ENCODE measurements at regions not wholly inside any gene's neighbourhood (a gene's known extent, or its start where the extent isn't known, plus 50 kb on each side); places are given as distances from the start of the nearest gene placed in this dataset.
"Not testable (repeated sequence)": the region's sequence is repeated elsewhere in the genome, so short reads cannot be mapped to it uniquely, and the experiment has no call there.

DNA sequence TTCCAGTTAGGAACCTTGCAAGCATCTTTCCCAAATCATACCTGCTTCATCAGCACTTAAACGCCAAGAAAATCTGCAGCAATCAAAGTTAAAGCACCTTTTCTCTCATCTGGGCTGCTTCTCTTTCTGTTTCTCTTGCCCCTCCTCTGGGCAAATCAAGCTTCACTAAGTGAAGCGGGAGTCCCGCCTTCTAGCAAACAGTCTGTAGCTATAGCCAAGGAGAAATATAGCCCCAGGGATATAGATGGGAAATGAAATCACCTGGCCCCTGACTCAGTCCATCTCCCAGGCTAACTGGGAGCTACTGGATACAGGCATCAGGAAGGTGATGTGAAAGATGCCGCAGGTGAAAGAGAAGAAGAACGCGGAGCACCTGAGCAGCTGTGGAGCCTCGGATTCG lies 481.9 kb downstream of the C6orf118 start:
- DNase-seq (ENCODE audit: low read depth) = no peak

GRCh38 chr6:164826831-164827468 lies 482.5 kb downstream of the C6orf118 start:
- no peak for DNase-seq (ENCODE audit: low read depth)

- no peak for DNase-seq (ENCODE audit: low read depth)
Measured at GRCh38 chr6:164825386-164825785, 484.0 kb downstream of the C6orf118 start.

GRCh38 chr6:164817662-164818061 lies 491.7 kb downstream of the C6orf118 start:
- DNase-seq (ENCODE audit: low read depth) = no peak

GRCh38 chr6:164812706-164813105 lies 496.7 kb downstream of the C6orf118 start:
- no peak for DNase-seq (ENCODE audit: low read depth)

- no peak for DNase-seq (ENCODE audit: low read depth)
Measured at GRCh38 chr6:164807125-164807524, 502.3 kb downstream of the C6orf118 start.

- no peak for DNase-seq (ENCODE audit: low read depth)
Measured at GRCh38 chr6:164795056-164795815, 514.2 kb downstream of the C6orf118 start.

DNA sequence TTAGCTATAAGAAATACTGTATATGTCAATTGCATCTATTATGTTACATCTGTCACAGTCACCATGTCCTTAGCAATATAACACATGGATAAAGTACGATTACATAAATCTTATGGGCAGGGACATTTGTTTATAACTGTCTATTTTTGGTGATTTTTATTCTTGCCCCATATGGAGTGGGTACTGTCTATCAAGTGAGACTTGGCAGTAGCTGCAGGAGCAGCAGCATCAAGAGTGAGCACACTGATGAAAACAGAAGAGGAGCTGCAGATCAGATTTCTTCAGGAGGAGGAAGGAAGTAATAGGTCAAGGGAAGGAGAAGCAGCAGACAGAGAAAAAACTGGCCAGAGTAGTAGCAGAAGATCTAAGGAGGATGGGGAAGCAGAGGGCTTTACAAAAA lies 516.7 kb downstream of the C6orf118 start:
- no peak for DNase-seq (ENCODE audit: low read depth)

- no peak for DNase-seq (ENCODE audit: low read depth)
Measured at GRCh38 chr6:164791498-164791897, 517.9 kb downstream of the C6orf118 start.

DNA sequence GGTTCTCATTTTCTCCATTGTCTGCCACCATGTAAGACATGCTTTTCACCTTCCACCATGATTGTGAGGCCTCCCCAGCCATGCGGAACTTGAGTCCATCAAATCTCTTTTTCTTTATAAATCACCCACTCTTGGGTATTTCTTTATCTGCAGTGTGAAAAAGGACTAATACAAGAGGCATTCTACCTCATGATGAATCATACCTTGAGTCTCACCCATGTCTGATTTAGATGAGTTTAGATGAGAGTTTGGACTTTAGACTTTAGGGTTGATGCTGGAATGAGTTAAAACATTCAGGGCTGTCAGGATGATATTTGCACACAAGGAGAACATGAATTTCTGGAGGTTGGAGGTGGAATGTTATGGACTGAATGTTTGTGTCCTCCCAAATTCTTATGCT lies 545.6 kb downstream of the C6orf118 start:
- no peak for DNase-seq (ENCODE audit: low read depth)

GRCh38 chr6:164757451-164757850 lies 552.0 kb downstream of the C6orf118 start:
- DNase-seq (ENCODE audit: low read depth) = no peak

DNA sequence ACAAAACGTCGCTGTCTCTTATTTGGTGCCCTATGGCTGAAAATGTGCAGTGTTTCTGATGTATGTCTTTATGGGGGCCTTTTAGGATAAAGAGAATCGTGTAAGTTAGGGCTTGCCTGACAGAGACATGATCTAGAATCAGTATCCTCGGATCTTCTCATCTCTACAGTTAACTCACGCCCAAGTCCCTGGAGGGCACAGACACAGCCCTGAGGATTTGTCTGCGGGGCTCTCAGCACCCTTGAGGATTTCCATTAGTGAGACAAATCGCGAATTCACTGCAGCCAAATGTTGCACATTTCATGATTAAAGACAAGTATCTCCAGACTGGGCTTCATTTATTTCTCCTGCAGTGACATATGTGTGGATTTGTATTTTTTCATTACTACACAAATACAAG lies 552.7 kb downstream of the C6orf118 start:
- DNase-seq (ENCODE audit: low read depth) = no peak

GRCh38 chr6:164756142-164756541 lies 553.3 kb downstream of the C6orf118 start:
- DNase-seq (ENCODE audit: low read depth) = no peak

DNA sequence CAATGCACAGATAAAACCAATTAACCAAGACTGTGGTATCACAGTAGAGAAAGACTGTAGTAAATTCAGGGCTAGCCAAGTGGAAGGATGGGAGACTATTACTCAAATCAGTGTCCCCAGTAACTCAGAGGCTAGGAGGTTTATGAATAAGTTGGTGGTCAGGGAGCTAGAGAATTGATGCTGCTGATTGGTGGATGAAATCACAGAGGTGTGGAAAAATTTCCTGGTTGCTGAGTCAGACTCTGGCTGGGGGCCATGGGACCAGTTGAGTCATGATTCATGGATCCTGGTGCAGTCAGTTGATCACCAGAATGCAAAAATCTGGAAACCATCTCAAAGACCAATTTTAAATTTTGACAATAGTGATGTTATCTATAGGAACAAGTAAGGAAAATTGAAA lies 555.9 kb downstream of the C6orf118 start:
- DNase-seq (ENCODE audit: low read depth) = no peak

- no peak for DNase-seq (ENCODE audit: low read depth)
Measured at GRCh38 chr6:164751395-164751794, 558.0 kb downstream of the C6orf118 start.

DNA sequence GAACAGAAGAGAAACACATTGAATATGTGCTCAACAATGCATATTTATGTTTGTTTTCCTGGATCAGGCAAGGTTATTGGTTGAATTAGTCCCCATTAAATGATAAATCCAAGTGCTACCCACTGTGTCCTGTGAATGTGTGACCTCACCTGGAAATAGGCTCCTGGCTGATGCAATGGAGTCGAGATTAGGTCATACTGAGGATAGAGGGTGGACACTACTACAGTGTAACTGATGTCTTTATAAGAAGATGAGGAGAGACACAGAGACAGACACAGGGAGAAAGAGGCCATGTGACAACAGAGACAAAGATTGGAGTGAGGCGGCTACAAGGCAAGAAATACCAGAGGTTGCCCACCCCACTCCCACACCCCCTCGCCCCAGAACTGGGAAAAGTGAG lies 559.3 kb downstream of the C6orf118 start:
- no peak for DNase-seq (ENCODE audit: low read depth)

- no peak for DNase-seq (ENCODE audit: low read depth)
Measured at GRCh38 chr6:164749221-164750064, 560.0 kb downstream of the C6orf118 start.

GRCh38 chr6:164744301-164744700 lies 565.1 kb downstream of the C6orf118 start:
- no peak for DNase-seq (ENCODE audit: low read depth)

DNA sequence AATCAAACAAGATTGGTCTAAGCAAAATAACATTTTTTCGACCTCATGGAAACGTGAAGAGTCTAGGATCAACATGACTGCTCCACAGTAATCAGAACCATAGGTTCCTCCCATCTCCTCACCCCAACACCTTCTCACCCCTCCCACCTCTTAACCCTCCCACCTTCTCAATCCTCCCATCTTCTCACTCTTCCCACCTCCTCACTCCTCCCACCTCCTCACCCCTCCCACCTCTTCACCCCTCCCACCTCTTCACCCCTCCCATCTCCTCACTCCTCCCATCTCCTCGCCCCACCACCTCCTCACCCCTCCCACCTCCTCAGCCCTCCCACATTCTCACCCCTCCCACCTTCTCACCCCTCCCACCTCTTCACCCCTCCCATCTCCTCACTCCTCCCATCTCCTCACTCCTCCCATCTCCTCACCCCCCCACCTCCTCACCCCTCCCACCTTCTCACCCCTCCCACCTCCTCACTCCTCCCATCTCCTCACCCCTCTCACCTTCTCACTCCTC lies 567.4 kb downstream of the C6orf118 start:
- DNase-seq (ENCODE audit: low read depth) = no peak

- not testable (repeated sequence) for DNase-seq (ENCODE audit: low read depth)
Measured at GRCh38 chr6:164736090-164736489, 573.3 kb downstream of the C6orf118 start.

- DNase-seq (ENCODE audit: low read depth) = no peak
Measured at GRCh38 chr6:164731539-164731938, 577.9 kb downstream of the C6orf118 start.

DNA sequence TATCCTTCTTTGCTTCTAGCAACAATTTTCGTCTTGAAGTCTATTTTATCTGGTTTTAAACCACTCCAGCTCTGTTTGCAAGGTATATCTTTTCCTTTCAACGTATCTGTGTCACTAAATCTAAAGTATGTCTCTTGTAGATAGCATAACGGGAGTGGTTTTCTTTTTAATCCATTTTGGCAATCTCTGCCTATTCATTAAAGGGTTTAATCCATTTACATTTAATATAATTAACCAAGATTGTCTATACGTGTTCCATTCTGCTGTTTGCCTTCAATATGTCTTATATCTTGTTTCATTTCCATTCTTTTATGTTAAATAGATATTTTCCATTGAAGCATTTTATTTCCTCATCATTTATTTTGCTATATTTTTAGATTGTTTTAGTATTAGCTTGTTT lies 587.9 kb downstream of the C6orf118 start:
- no peak for DNase-seq (ENCODE audit: low read depth)

DNA sequence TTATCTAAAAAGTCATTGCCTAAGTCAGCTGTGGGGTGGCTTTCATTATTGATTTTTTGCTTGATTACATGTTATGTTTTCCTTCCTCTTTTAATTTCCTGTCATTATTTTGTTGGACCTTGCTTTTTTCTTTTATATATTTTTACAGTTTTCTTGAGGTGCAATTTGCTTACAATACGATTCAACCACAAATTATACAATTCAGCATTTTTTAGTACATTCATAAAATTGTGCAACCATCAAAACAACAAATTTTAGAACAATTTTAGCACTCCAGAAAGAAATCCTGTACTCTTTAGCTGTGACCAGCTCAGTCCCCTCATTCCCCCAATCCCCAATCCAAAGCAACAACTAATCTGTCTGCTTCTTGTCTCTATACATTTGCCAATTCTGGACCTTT lies 608.9 kb downstream of the C6orf118 start:
- DNase-seq (ENCODE audit: low read depth) = no peak
